ENCODE measurements at regions not wholly inside any gene's neighbourhood (a gene's known extent, or its start where the extent isn't known, plus 50 kb on each side); places are given as distances from the start of the nearest gene placed in this dataset.

- TF ChIP-seq CTCF (IDR thresholded peaks at IDR 0.05) = no peak
- no peak for TF ChIP-seq POLR2A (IDR thresholded peaks at IDR 0.05)
These were observed 126.6 kb downstream of the NOL4 start for GRCh38 chr18:34098109-34098508.
